K562 (cell line): ENCODE measurements at regions not wholly inside any gene's neighbourhood (a gene's known extent, or its start where the extent isn't known, plus 50 kb on each side); places are given as distances from the start of the nearest gene placed in this dataset.
"Not testable (repeated sequence)": the region's sequence is repeated elsewhere in the genome, so short reads cannot be mapped to it uniquely, and the experiment has no call there.

Experiments used
- BHLHE40 ChIP-seq: IDR thresholded peaks from 2 replicates; pipeline ENCODE4 v1.6.1; 2011; ENCODE audit warnings: low read length, improper control_type of control experiment
- CTCF ChIP-seq, 3 experiments: IDR thresholded peaks in 2 of 3; conservative IDR thresholded peaks in 1 of 3; 2 replicates each; pipeline ENCODE4 v1.5.1; 2011 to 2012; ENCODE audit warnings: low read length in 3 of 3, mild to moderate bottlenecking in 3 of 3, control low read depth in 2 of 3, improper control_type of control experiment in 1 of 3, inconsistent platforms in 1 of 3, low read depth in 1 of 3, mixed read lengths in 1 of 3, moderate library complexity in 1 of 3; ENCODE audit not compliant: insufficient read depth in 2 of 3
- ETS2 ChIP-seq: IDR thresholded peaks from 2 replicates; pipeline ENCODE4 v1.6.1; 2016; ENCODE audit warnings: borderline replicate concordance, missing genetic modification characterization, mild to moderate bottlenecking, moderate library complexity, missing compliant biosample characterization; ENCODE audit not compliant: poor library complexity, severe bottlenecking
- PURB ChIP-seq: sonication (generic); formaldehyde crosslinking; IDR thresholded peaks from 2 replicates; pipeline ENCODE4 v1.9.0; 2021; ENCODE audit warnings: low read depth, mild to moderate bottlenecking, missing genetic modification reagents
- ZBTB49 ChIP-seq: sonication (generic); formaldehyde crosslinking; IDR thresholded peaks from 2 replicates; pipeline ENCODE4 v1.8.0; 2022; ENCODE audit warnings: missing genetic modification reagents, mild to moderate bottlenecking, borderline replicate concordance
- ZBTB8A ChIP-seq: fragments of 450-650 bp; IDR thresholded peaks from 2 replicates; pipeline ENCODE4 v1.6.1; 2018; ENCODE audit warnings: mild to moderate bottlenecking, moderate library complexity; ENCODE audit not compliant: partially characterized antibody
- ZNF184 ChIP-seq: sonication (generic); formaldehyde crosslinking; IDR thresholded peaks from 2 replicates; pipeline ENCODE4 v1.5.0; 2020; ENCODE audit warnings: missing genetic modification reagents
- ZNF263 ChIP-seq: sonication (generic); formaldehyde crosslinking; IDR thresholded peaks from 2 replicates; pipeline ENCODE4 v1.8.0; 2022; ENCODE audit warnings: mild to moderate bottlenecking, missing genetic modification reagents, borderline replicate concordance
- ZNF407 ChIP-seq: fragments of 450-650 bp; IDR thresholded peaks from 2 replicates; pipeline ENCODE4 v1.6.1; 2016; ENCODE audit warnings: low read depth
- ZNF644 ChIP-seq: fragments of 200-800 bp; sonication (Bioruptor generic); IDR thresholded peaks from 2 replicates; pipeline ENCODE4 v1.6.1; 2016; ENCODE audit warnings: low read depth, missing genetic modification characterization, missing compliant biosample characterization

GRCh38 chr2:113567481-113567849 lies 59.6 kb upstream of the RABL2A start:
- not testable (repeated sequence) for TF ChIP-seq ZBTB49 (CRISPR knock-in tag); ZBTB8A; CTCF (IDR thresholded peaks at IDR 0.05 in 2 of 3, conservative IDR thresholded peaks at IDR 0.05 in 1 of 3; ENCODE audit: insufficient read depth in 2 of 3, low read depth in 1 of 3, low read length in 3 of 3); ZNF407; PURB (CRISPR knock-in tag); ZNF184 (CRISPR knock-in tag); ZNF263; ETS2; ZNF644; BHLHE40
